B cell (primary cell): ENCODE measurements at regions not wholly inside any gene's neighbourhood (a gene's known extent, or its start where the extent isn't known, plus 50 kb on each side); places are given as distances from the start of the nearest gene placed in this dataset.

Experiments used
- CTCF ChIP-seq: fragments of 200-600 bp; IDR thresholded peaks from one replicate; pipeline ENCODE4 v1.8.0; 2022; ENCODE audit warnings: antibody characterized with exemption, mild to moderate bottlenecking
- EZH2 ChIP-seq: IDR thresholded peaks from 2 replicates; pipeline ENCODE4 v1.6.1; 2012; ENCODE audit warnings: borderline replicate concordance, low read depth, mild to moderate bottlenecking, moderate library complexity, low read length; ENCODE audit not compliant: insufficient read depth, poor library complexity, severe bottlenecking

- no peak for TF ChIP-seq CTCF
- TF ChIP-seq EZH2, result no peak
Measured at GRCh38 chr16:85259115-85259831, 147.0 kb upstream of the CIBAR2 start.
